Hepatocyte (in vitro differentiated cells): ENCODE measurements at regions not wholly inside any gene's neighbourhood (a gene's known extent, or its start where the extent isn't known, plus 50 kb on each side); places are given as distances from the start of the nearest gene placed in this dataset.

Source experiments
- DNase-seq: peaks from one replicate; pipeline ENCODE4 v3.0.0-alpha.2; 2016; ENCODE audit warnings: low spot score
- H2AFZ ChIP-seq: fragments of 200-600 bp; sonication (generic); 2 replicates; pipeline ENCODE4 v1.6.0; 2016; ENCODE audit warnings: antibody characterized with exemption, mild to moderate bottlenecking
- H3K27ac ChIP-seq: fragments of 200-600 bp; sonication (generic); 2 replicates; pipeline ENCODE4 v1.5.1; 2016; ENCODE audit warnings: mild to moderate bottlenecking
- H3K27me3 ChIP-seq: fragments of 200-600 bp; sonication (generic); 2 replicates; pipeline ENCODE4 v1.6.1; 2016
- H3K36me3 ChIP-seq: fragments of 200-600 bp; sonication (generic); replicated peaks from 2 replicates; pipeline ENCODE4 v1.5.1; 2016; ENCODE audit warnings: low read depth; ENCODE audit not compliant: insufficient read depth
- H3K4me1 ChIP-seq: fragments of 200-600 bp; sonication (generic); 2 replicates; pipeline ENCODE4 v1.5.1; 2016; ENCODE audit warnings: mild to moderate bottlenecking, moderate library complexity; ENCODE audit not compliant: insufficient read depth
- H3K4me2 ChIP-seq: fragments of 200-600 bp; sonication (generic); 2 replicates; pipeline ENCODE4 v1.6.0; 2016
- H3K4me3 ChIP-seq: fragments of 200-600 bp; sonication (generic); 2 replicates; pipeline ENCODE4 v1.5.1; 2016; ENCODE audit warnings: mild to moderate bottlenecking
- H3K79me2 ChIP-seq: fragments of 200-600 bp; sonication (generic); 2 replicates; pipeline ENCODE4 v1.6.0; 2017; ENCODE audit warnings: mild to moderate bottlenecking
- H3K9me2 ChIP-seq: fragments of 200-600 bp; sonication (generic); replicated peaks from 2 replicates; pipeline ENCODE4 v1.6.0; 2017; ENCODE audit warnings: mild to moderate bottlenecking; ENCODE audit not compliant: insufficient read depth
- H3K9me3 ChIP-seq: fragments of 200-600 bp; sonication (generic); 2 replicates; pipeline ENCODE4 v1.5.1; 2016; ENCODE audit warnings: low read depth, mild to moderate bottlenecking
- H4K20me1 ChIP-seq: fragments of 200-600 bp; sonication (generic); 2 replicates; pipeline ENCODE4 v1.6.0; 2016; ENCODE audit warnings: mild to moderate bottlenecking; ENCODE audit not compliant: insufficient read depth, poor library complexity, severe bottlenecking
- CTCF ChIP-seq: fragments of 200-600 bp; sonication (generic); IDR thresholded peaks from 2 replicates; pipeline ENCODE4 v1.5.1; 2016; ENCODE audit warnings: antibody characterized with exemption, mild to moderate bottlenecking; ENCODE audit not compliant: poor library complexity
- EZH2 ChIP-seq: fragments of 200-600 bp; sonication (generic); IDR thresholded peaks from 2 replicates; pipeline ENCODE4 v1.6.1; 2016; ENCODE audit warnings: antibody characterized with exemption, mild to moderate bottlenecking, borderline replicate concordance
- EZH2phosphoT487 ChIP-seq: fragments of 200-600 bp; sonication (generic); IDR thresholded peaks from one replicate; pipeline ENCODE4 v1.6.1; 2018; ENCODE audit warnings: antibody characterized with exemption, mild to moderate bottlenecking, low read depth, moderate library complexity; ENCODE audit not compliant: unreplicated experiment, severe bottlenecking
- WGBS: methylation state at CpG from one replicate; pipeline ENCODE4 v1.1.6; 2016; ENCODE audit warnings: low lambda C conversion rate; ENCODE audit errors: missing lambda C conversion rate; 5-methylcytosine and 5-hydroxymethylcytosine counted together

- no peaks in the 10 kb centered on the region for H3K79me2 ChIP-seq
- H3K9me3 ChIP-seq, result no peaks in the 10 kb centered on the region
- no peak overlapping the region for H3K4me2 ChIP-seq
- H2AFZ ChIP-seq, result no peak overlapping the region
- H4K20me1 ChIP-seq, result no peaks in the 10 kb centered on the region
- no peaks in the 10 kb centered on the region for H3K27me3 ChIP-seq
- DNase-seq, result no peak
- no peaks in the 10 kb centered on the region for H3K36me3 ChIP-seq
- TF ChIP-seq CTCF, result no peak
- TF ChIP-seq EZH2, result no peak
- TF ChIP-seq EZH2phosphoT487, result no peak
- no peak overlapping the region for H3K4me3 ChIP-seq
- no peaks in the 10 kb centered on the region for H3K9me2 ChIP-seq
- no peaks in the 10 kb centered on the region for H3K4me1 ChIP-seq
- no peak overlapping the region for H3K27ac ChIP-seq
- WGBS, result 85% methylated on average over 2 of the region's 2 CpGs
These were observed 241.9 kb upstream of the PEX5L start for GRCh38 chr3:180278583-180279188.

- H2AFZ ChIP-seq, result no peak overlapping the region
- H4K20me1 ChIP-seq, result no peaks in the 10 kb centered on the region
- TF ChIP-seq EZH2 (no peak), CTCF (no peak), EZH2phosphoT487 (no peak)
These were observed 243.8 kb upstream of the PEX5L start for GRCh38 chr3:180280555-180280954.

GRCh38 chr3:180282386-180282785, 245.6 kb upstream of the PEX5L start:
- no peak for DNase-seq
- Histone ChIP-seq H3K4me3 (no peak overlapping the region), H3K4me1 (no peaks in the 10 kb centered on the region), H2AFZ (no peak overlapping the region), H3K4me2 (no peak overlapping the region), H4K20me1 (no peaks in the 10 kb centered on the region), H3K36me3 (no peaks in the 10 kb centered on the region), H3K27me3 (no peaks in the 10 kb centered on the region), H3K27ac (no peak overlapping the region), H3K9me2 (no peaks in the 10 kb centered on the region), H3K79me2 (no peaks in the 10 kb centered on the region), H3K9me3 (no peaks in the 10 kb centered on the region)
- TF ChIP-seq CTCF (no peak), EZH2phosphoT487 (no peak), EZH2 (no peak)

More at GRCh38 chr3:180280555-180280954, 243.8 kb upstream of the PEX5L start:
- Histone ChIP-seq H3K36me3 (no peaks in the 10 kb centered on the region), H3K9me2 (no peaks in the 10 kb centered on the region), H3K4me3 (no peak overlapping the region), H3K27me3 (no peaks in the 10 kb centered on the region), H3K79me2 (no peaks in the 10 kb centered on the region), H3K9me3 (no peaks in the 10 kb centered on the region), H3K4me1 (no peaks in the 10 kb centered on the region), H3K4me2 (no peak overlapping the region), H3K27ac (no peak overlapping the region)
- no peak for DNase-seq
- WGBS, result 88% methylated on average over 1 of the region's 1 CpG

- Histone ChIP-seq H3K4me1 (no peaks in the 10 kb centered on the region), H3K27ac (no peak overlapping the region), H3K36me3 (no peaks in the 10 kb centered on the region), H2AFZ (no peak overlapping the region), H3K27me3 (no peaks in the 10 kb centered on the region), H4K20me1 (no peaks in the 10 kb centered on the region), H3K9me2 (no peaks in the 10 kb centered on the region), H3K79me2 (no peaks in the 10 kb centered on the region), H3K4me2 (no peak overlapping the region), H3K9me3 (no peaks in the 10 kb centered on the region), H3K4me3 (no peak overlapping the region)
- 70% methylated on average over 3 of the region's 3 CpGs for WGBS
- TF ChIP-seq EZH2, result no peak
- no peak for TF ChIP-seq CTCF
- no peak for TF ChIP-seq EZH2phosphoT487
- no peak for DNase-seq
These were observed 246.5 kb upstream of the PEX5L start for GRCh38 chr3:180283251-180283650.
